ENCODE measurements at regions not wholly inside any gene's neighbourhood (a gene's known extent, or its start where the extent isn't known, plus 50 kb on each side); places are given as distances from the start of the nearest gene placed in this dataset.

DNA sequence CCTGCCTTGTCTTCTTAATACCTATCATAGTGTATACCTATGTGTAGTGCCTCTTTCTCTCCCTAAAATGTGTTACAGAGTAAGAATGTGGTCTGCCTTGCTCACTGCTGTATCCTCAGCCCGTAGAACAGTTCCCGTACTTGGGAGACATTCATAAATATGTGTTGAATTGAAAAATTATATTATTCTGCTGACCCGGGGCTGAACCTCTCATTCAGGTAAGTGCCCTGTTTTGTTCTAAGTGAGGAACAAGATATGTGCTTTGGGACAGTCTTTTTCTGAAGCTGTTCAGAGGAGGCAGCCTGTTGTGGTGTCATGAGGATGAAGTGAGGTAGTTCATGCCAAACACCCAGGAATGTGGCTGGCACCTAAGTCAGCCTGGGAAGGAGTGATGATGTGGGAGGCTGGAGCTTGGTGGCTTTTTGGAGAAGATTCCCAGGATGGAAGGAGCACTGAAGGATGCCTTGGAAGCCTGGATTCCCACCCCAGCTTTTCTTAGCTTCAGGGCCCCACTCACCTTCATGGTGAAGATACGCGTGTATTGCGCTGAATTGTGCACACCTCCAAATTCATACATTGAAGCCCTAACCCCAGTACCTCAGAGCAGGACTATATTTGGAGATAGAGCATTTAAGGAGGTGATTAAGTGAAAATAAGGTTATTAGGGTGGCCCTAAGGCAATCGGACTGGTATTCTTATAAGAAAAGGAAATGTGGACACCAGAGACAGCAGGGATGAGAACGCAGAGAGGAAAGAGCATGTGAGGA lies 166.3 kb downstream of the DDX1 start:
- TF ChIP-seq POLR2A (IDR thresholded peaks at IDR 0.05), result no peak
- TF ChIP-seq, protein P1, sequence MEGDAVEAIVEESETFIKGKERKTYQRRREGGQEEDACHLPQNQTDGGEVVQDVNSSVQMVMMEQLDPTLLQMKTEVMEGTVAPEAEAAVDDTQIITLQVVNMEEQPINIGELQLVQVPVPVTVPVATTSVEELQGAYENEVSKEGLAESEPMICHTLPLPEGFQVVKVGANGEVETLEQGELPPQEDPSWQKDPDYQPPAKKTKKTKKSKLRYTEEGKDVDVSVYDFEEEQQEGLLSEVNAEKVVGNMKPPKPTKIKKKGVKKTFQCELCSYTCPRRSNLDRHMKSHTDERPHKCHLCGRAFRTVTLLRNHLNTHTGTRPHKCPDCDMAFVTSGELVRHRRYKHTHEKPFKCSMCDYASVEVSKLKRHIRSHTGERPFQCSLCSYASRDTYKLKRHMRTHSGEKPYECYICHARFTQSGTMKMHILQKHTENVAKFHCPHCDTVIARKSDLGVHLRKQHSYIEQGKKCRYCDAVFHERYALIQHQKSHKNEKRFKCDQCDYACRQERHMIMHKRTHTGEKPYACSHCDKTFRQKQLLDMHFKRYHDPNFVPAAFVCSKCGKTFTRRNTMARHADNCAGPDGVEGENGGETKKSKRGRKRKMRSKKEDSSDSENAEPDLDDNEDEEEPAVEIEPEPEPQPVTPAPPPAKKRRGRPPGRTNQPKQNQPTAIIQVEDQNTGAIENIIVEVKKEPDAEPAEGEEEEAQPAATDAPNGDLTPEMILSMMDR (IDR thresholded peaks at IDR 0.05), result no peak
